Activated T-helper 2 cell treated with anti-CD3 and anti-CD28 coated beads, Interferon-gamma antibody, Interleukin-2, Interleukin-4, amounts not matched to agents 10 μg/mL and 5 μg/mL and 100 μg/mL, durations not matched to agents 14 hours and 24 hours and 36 hours (primary cell): ENCODE measurements at regions not wholly inside any gene's neighbourhood (a gene's known extent, or its start where the extent isn't known, plus 50 kb on each side); places are given as distances from the start of the nearest gene placed in this dataset.
"Not testable (repeated sequence)": the region's sequence is repeated elsewhere in the genome, so short reads cannot be mapped to it uniquely, and the experiment has no call there.

ENCODE experiments used
- DNase-seq: peaks from one replicate; pipeline ENCODE4 v3.0.0; 2021; ENCODE audit warnings: low spot score
- H3K27ac Mint-ChIP-seq: one replicate; pipeline ENCODE4 v1.8.0; 2021; ENCODE audit warnings: mixed read lengths
- H3K27me3 Mint-ChIP-seq: one replicate; pipeline ENCODE4 v1.8.0; 2021; ENCODE audit warnings: low read depth, mixed read lengths
- H3K36me3 Mint-ChIP-seq: one replicate; pipeline ENCODE4 v1.8.0; 2021; ENCODE audit warnings: low read depth, mixed read lengths
- H3K4me1 Mint-ChIP-seq: one replicate; pipeline ENCODE4 v1.8.0; 2021; ENCODE audit warnings: low read depth, mixed read lengths
- H3K4me3 Mint-ChIP-seq: one replicate; pipeline ENCODE4 v1.8.0; 2021; ENCODE audit warnings: low read depth, mild to moderate bottlenecking, moderate library complexity, mixed read lengths
- H3K9me3 Mint-ChIP-seq: one replicate; pipeline ENCODE4 v1.8.0; 2021; ENCODE audit warnings: mixed read lengths
- intact Hi-C: fragments of 100-400 bp; cut with micrococcal nuclease; formaldehyde crosslinking; loops from one replicate; pipeline ENCODE4 v1.15.1; 2023

- DNase-seq, H3K4me3 Mint-ChIP-seq, H3K27ac Mint-ChIP-seq, H3K27me3 Mint-ChIP-seq, H3K4me1 Mint-ChIP-seq, H3K36me3 Mint-ChIP-seq, intact Hi-C loops: not testable (repeated sequence)
- H3K9me3 Mint-ChIP-seq = peaks cover 27% of the 10 kb centered on the region
These were observed 180.6 kb upstream of the CFAP20DC start for GRCh38 chr3:59230379-59230778.

GRCh38 chr3:59213860-59214259, 164.0 kb upstream of the CFAP20DC start:
- no peak overlapping the region for H3K27ac Mint-ChIP-seq
- H3K9me3 Mint-ChIP-seq = no peaks in the 10 kb centered on the region
- H3K36me3 Mint-ChIP-seq = no peaks in the 10 kb centered on the region
- H3K4me3 Mint-ChIP-seq = no peak overlapping the region
- no peak for DNase-seq
- H3K4me1 Mint-ChIP-seq = no peaks in the 10 kb centered on the region
- peaks cover 12% of the 10 kb centered on the region for H3K27me3 Mint-ChIP-seq
- intact Hi-C loops = loop anchor here (2.0 to 10.0 kb wide), 4 partner anchors 73 to 363 kb away; no protein-coding TSS in a partner anchor

- Mint-ChIP-seq H3K9me3 (no peaks in the 10 kb centered on the region), H3K27ac (no peak overlapping the region), H3K27me3 (peaks cover 12% of the 10 kb centered on the region), H3K4me1 (no peaks in the 10 kb centered on the region), H3K36me3 (no peaks in the 10 kb centered on the region), H3K4me3 (no peak overlapping the region)
- intact Hi-C loops = loop anchor here (1.0 to 10.0 kb wide), 5 partner anchors 75 to 645 kb away; no protein-coding TSS in a partner anchor
- no peak for DNase-seq
These were observed 162.4 kb upstream of the CFAP20DC start for GRCh38 chr3:59212128-59212779.

- Mint-ChIP-seq H3K4me1 (no peaks in the 10 kb centered on the region), H3K27me3 (peaks cover 17% of the 10 kb centered on the region), H3K27ac (no peak overlapping the region), H3K4me3 (no peak overlapping the region), H3K9me3 (no peaks in the 10 kb centered on the region), H3K36me3 (no peaks in the 10 kb centered on the region)
- intact Hi-C loops = loop anchor here (5.0 to 10.0 kb wide), 3 partner anchors 175 to 367 kb away; no protein-coding TSS in a partner anchor
- no peak for DNase-seq
These were observed 160.4 kb upstream of the CFAP20DC start for GRCh38 chr3:59210260-59210659.

GRCh38 chr3:59192473-59192872, 142.6 kb upstream of the CFAP20DC start:
- no peak for DNase-seq
- Mint-ChIP-seq H3K27me3 (no peaks in the 10 kb centered on the region), H3K27ac (no peak overlapping the region), H3K4me3 (no peak overlapping the region), H3K9me3 (no peaks in the 10 kb centered on the region), H3K36me3 (no peaks in the 10 kb centered on the region), H3K4me1 (no peaks in the 10 kb centered on the region)
- intact Hi-C loops = no loop called here

- Mint-ChIP-seq H3K27ac (no peak overlapping the region), H3K4me3 (no peak overlapping the region), H3K4me1 (no peaks in the 10 kb centered on the region), H3K36me3 (no peaks in the 10 kb centered on the region), H3K27me3 (no peaks in the 10 kb centered on the region), H3K9me3 (no peaks in the 10 kb centered on the region)
- intact Hi-C loops = no loop called here
- DNase-seq = no peak
These were observed 141.8 kb upstream of the CFAP20DC start for GRCh38 chr3:59191651-59192050.

- Mint-ChIP-seq H3K4me3 (no peak overlapping the region), H3K9me3 (no peaks in the 10 kb centered on the region), H3K27ac (no peak overlapping the region), H3K36me3 (no peaks in the 10 kb centered on the region), H3K27me3 (no peaks in the 10 kb centered on the region), H3K4me1 (no peaks in the 10 kb centered on the region)
- intact Hi-C loops = no loop called here
- DNase-seq = no peak
These were observed 140.1 kb upstream of the CFAP20DC start for GRCh38 chr3:59189939-59190338.

GRCh38 chr3:59189526-59189925, 139.7 kb upstream of the CFAP20DC start:
- Mint-ChIP-seq H3K4me3 (no peak overlapping the region), H3K36me3 (no peaks in the 10 kb centered on the region), H3K4me1 (no peaks in the 10 kb centered on the region), H3K9me3 (no peaks in the 10 kb centered on the region), H3K27me3 (no peaks in the 10 kb centered on the region), H3K27ac (no peak overlapping the region)
- intact Hi-C loops = no loop called here
- no peak for DNase-seq

GRCh38 chr3:59186725-59187124, 136.9 kb upstream of the CFAP20DC start:
- no peaks in the 10 kb centered on the region for H3K36me3 Mint-ChIP-seq
- no peak for DNase-seq
- peaks cover 1% of the 10 kb centered on the region for H3K27me3 Mint-ChIP-seq
- intact Hi-C loops = no loop called here
- no peak overlapping the region for H3K27ac Mint-ChIP-seq
- no peaks in the 10 kb centered on the region for H3K9me3 Mint-ChIP-seq
- H3K4me3 Mint-ChIP-seq = no peak overlapping the region
- no peaks in the 10 kb centered on the region for H3K4me1 Mint-ChIP-seq

- no peak for DNase-seq
- H3K27ac Mint-ChIP-seq = no peak overlapping the region
- H3K36me3 Mint-ChIP-seq = no peaks in the 10 kb centered on the region
- H3K9me3 Mint-ChIP-seq = no peaks in the 10 kb centered on the region
- no peaks in the 10 kb centered on the region for H3K4me1 Mint-ChIP-seq
- H3K4me3 Mint-ChIP-seq = no peak overlapping the region
- intact Hi-C loops = no loop called here
- peaks cover 1% of the 10 kb centered on the region for H3K27me3 Mint-ChIP-seq
These were observed 136.0 kb upstream of the CFAP20DC start for GRCh38 chr3:59185591-59186369.

GRCh38 chr3:59180006-59180405, 130.2 kb upstream of the CFAP20DC start:
- H3K36me3 Mint-ChIP-seq = no peaks in the 10 kb centered on the region
- H3K4me1 Mint-ChIP-seq = no peaks in the 10 kb centered on the region
- no peaks in the 10 kb centered on the region for H3K9me3 Mint-ChIP-seq
- H3K27ac Mint-ChIP-seq = no peak overlapping the region
- no peak overlapping the region for H3K4me3 Mint-ChIP-seq
- no peak for DNase-seq
- intact Hi-C loops = no loop called here
- H3K27me3 Mint-ChIP-seq = peaks cover 6% of the 10 kb centered on the region

GRCh38 chr3:59178698-59179097, 128.9 kb upstream of the CFAP20DC start:
- intact Hi-C loops = no loop called here
- Mint-ChIP-seq H3K36me3 (no peaks in the 10 kb centered on the region), H3K27ac (no peak overlapping the region)

GRCh38 chr3:59171491-59171890, 121.7 kb upstream of the CFAP20DC start:
- no peak for DNase-seq
- intact Hi-C loops = no loop called here
- H3K27ac Mint-ChIP-seq = no peak overlapping the region
- peaks cover 14% of the 10 kb centered on the region for H3K27me3 Mint-ChIP-seq
- H3K36me3 Mint-ChIP-seq = no peaks in the 10 kb centered on the region
- H3K9me3 Mint-ChIP-seq = no peaks in the 10 kb centered on the region
- no peak overlapping the region for H3K4me3 Mint-ChIP-seq
- no peaks in the 10 kb centered on the region for H3K4me1 Mint-ChIP-seq

More at GRCh38 chr3:59178698-59179097, 128.9 kb upstream of the CFAP20DC start:
- Mint-ChIP-seq H3K4me3 (no peak overlapping the region), H3K27me3 (peaks cover 5% of the 10 kb centered on the region), H3K4me1 (no peaks in the 10 kb centered on the region), H3K9me3 (no peaks in the 10 kb centered on the region)
- DNase-seq = no peak
